OCI-LY3 (cell line): ENCODE measurements at regions not wholly inside any gene's neighbourhood (a gene's known extent, or its start where the extent isn't known, plus 50 kb on each side); places are given as distances from the start of the nearest gene placed in this dataset.

Experiments
- H2AFZ ChIP-seq: fragments of 200-600, 300-600 bp; shearing (Covaris generic); 2 replicates; pipeline ENCODE4 v1.6.0; 2014; ENCODE audit warnings: antibody characterized with exemption, low read depth, low read length
- H3K27ac ChIP-seq: fragments of 200-600, 300-600 bp; sonication (generic); 2 replicates; pipeline ENCODE4 v1.5.1; 2014; ENCODE audit warnings: mild to moderate bottlenecking, low read length, moderate library complexity, mixed read lengths
- H3K27me3 ChIP-seq: fragments of 200-600, 300-600 bp; sonication (generic); 2 replicates; pipeline ENCODE4 v1.6.1; 2014; ENCODE audit warnings: low read depth, low read length, mixed read lengths
- H3K36me3 ChIP-seq: fragments of 200-600, 300-600 bp; sonication (generic); replicated peaks from 2 replicates; pipeline ENCODE3; 2014; ENCODE audit warnings: low read depth, low read length, mixed read lengths
- H3K4me1 ChIP-seq: fragments of 300-600, 200-600 bp; sonication (generic); 2 replicates; pipeline ENCODE4 v1.6.1; 2014; ENCODE audit warnings: low read length, mixed read lengths
- H3K4me2 ChIP-seq: fragments of 200-600, 300-600 bp; sonication (generic); 2 replicates; pipeline ENCODE4 v1.6.1; 2014; ENCODE audit warnings: low read length, mixed read lengths
- H3K4me3 ChIP-seq: fragments of 300-600, 200-600 bp; sonication (generic); 2 replicates; pipeline ENCODE4 v1.5.1; 2014; ENCODE audit warnings: antibody characterized with exemption, mild to moderate bottlenecking, low read length, moderate library complexity
- H3K79me2 ChIP-seq: fragments of 300-600, 200-600 bp; shearing (Covaris generic); 2 replicates; pipeline ENCODE4 v1.6.1; 2014; ENCODE audit warnings: mild to moderate bottlenecking, low read length, mixed read lengths
- H3K9ac ChIP-seq: fragments of 300-600, 200-600 bp; shearing (Covaris generic); 2 replicates; pipeline ENCODE4 v1.6.0; 2014; ENCODE audit warnings: mild to moderate bottlenecking, low read length, moderate library complexity
- H3K9me3 ChIP-seq: fragments of 200-600, 300-600 bp; shearing (Covaris generic); 2 replicates; pipeline ENCODE4 v1.6.1; 2014; ENCODE audit warnings: low read length, mixed read lengths; ENCODE audit not compliant: insufficient read depth
- H4K20me1 ChIP-seq: fragments of 200-600, 300-600 bp; sonication (generic); 2 replicates; pipeline ENCODE4 v1.6.1; 2016; ENCODE audit warnings: low read length, mixed read lengths; ENCODE audit not compliant: insufficient read depth
- CTCF ChIP-seq: fragments of 200-600, 300-600 bp; sonication (generic); IDR thresholded peaks from 2 replicates; pipeline ENCODE4 v1.5.1; 2014; ENCODE audit warnings: antibody characterized with exemption, low read length, low read depth
- EZH2phosphoT487 ChIP-seq: fragments of 200-600 bp; shearing (Covaris generic); IDR thresholded peaks from 2 replicates; pipeline ENCODE4 v1.6.1; 2018; ENCODE audit warnings: antibody characterized with exemption, mixed run types, low read depth

GRCh38 chr13:80476953-80477352 is 136.0 kb upstream of the SPRY2 start:
- H3K36me3 ChIP-seq = no peaks in the 10 kb centered on the region
- no peaks in the 10 kb centered on the region for H3K9me3 ChIP-seq
- H3K4me1 ChIP-seq = no peaks in the 10 kb centered on the region
- no peak overlapping the region for H3K27ac ChIP-seq
- H3K4me3 ChIP-seq = no peak overlapping the region
- TF ChIP-seq EZH2phosphoT487 = no peak
- no peak for TF ChIP-seq CTCF
- H3K4me2 ChIP-seq = no peak overlapping the region
- no peak overlapping the region for H3K9ac ChIP-seq
- H3K79me2 ChIP-seq = no peaks in the 10 kb centered on the region
- H3K27me3 ChIP-seq = no peaks in the 10 kb centered on the region
- no peaks in the 10 kb centered on the region for H4K20me1 ChIP-seq
- no peak overlapping the region for H2AFZ ChIP-seq

GRCh38 chr13:80475718-80476117 is 134.8 kb upstream of the SPRY2 start:
- no peak overlapping the region for H3K4me3 ChIP-seq
- H3K27me3 ChIP-seq = 0 out of 2 replicates have a peak, but pooled peaks cover 3% of the 10 kb centered on the region
- H3K79me2 ChIP-seq = no peaks in the 10 kb centered on the region
- H4K20me1 ChIP-seq = no peaks in the 10 kb centered on the region
- H3K36me3 ChIP-seq = no peaks in the 10 kb centered on the region
- no peaks in the 10 kb centered on the region for H3K9me3 ChIP-seq
- no peak overlapping the region for H3K9ac ChIP-seq
- no peak overlapping the region for H3K4me2 ChIP-seq
- H3K27ac ChIP-seq = no peak overlapping the region
- no peak for TF ChIP-seq EZH2phosphoT487
- no peak for TF ChIP-seq CTCF
- H3K4me1 ChIP-seq = no peaks in the 10 kb centered on the region
- peak overlapping the region; percentile 30; the same call in 1 of the 2 replicates for H2AFZ ChIP-seq

GRCh38 chr13:80473695-80474094 is 132.8 kb upstream of the SPRY2 start:
- Histone ChIP-seq H3K79me2 (no peaks in the 10 kb centered on the region), H2AFZ (no peak overlapping the region), H3K4me1 (no peaks in the 10 kb centered on the region), H3K27me3 (peaks cover 12% of the 10 kb centered on the region; the same call in 1 of the 2 replicates), H3K9ac (no peak overlapping the region), H3K4me2 (no peak overlapping the region), H3K9me3 (no peaks in the 10 kb centered on the region), H4K20me1 (no peaks in the 10 kb centered on the region), H3K4me3 (no peak overlapping the region), H3K27ac (no peak overlapping the region), H3K36me3 (no peaks in the 10 kb centered on the region)
- TF ChIP-seq CTCF (no peak), EZH2phosphoT487 (no peak)

- Histone ChIP-seq H3K79me2 (no peaks in the 10 kb centered on the region), H4K20me1 (no peaks in the 10 kb centered on the region), H3K27me3 (peaks cover 16% of the 10 kb centered on the region), H3K36me3 (no peaks in the 10 kb centered on the region), H3K4me1 (no peaks in the 10 kb centered on the region), H3K9me3 (no peaks in the 10 kb centered on the region), H3K9ac (no peak overlapping the region), H3K4me2 (no peak overlapping the region), H3K4me3 (no peak overlapping the region), H3K27ac (no peak overlapping the region), H2AFZ (no peak overlapping the region)
- TF ChIP-seq CTCF = no peak
- TF ChIP-seq EZH2phosphoT487 = no peak
Measured at GRCh38 chr13:80469853-80470381, 129.0 kb upstream of the SPRY2 start.
